ENCODE measurements at regions not wholly inside any gene's neighbourhood (a gene's known extent, or its start where the extent isn't known, plus 50 kb on each side); places are given as distances from the start of the nearest gene placed in this dataset.

DNA sequence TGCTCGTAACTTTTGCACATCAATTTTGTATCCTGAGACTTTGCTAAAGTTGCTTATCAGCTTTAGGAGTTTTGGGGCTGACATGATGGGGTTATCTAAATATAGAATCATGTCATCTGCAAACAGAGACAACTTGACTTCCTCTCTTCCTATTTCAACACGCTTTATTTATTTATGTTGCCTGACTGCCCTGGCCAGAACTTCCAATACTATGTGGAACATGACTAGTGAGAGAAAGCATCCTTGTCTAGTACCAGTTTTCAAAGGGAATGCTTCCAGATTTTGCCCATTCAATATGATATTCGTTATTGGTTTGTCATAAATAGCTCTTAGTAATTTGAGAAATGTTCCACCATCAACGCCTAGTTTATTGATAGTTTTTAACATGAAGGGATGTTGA lies 65.4 kb upstream of the CDH12 start:
- no peaks in the 10 kb centered on the region for H3K36me3 ChIP-seq (ENCODE audit: control insufficient read depth in 2 of 2, extremely low read depth in 1 of 2, insufficient read depth in 2 of 2, low read length in 2 of 2)
- no peak overlapping the region for H3K4me3 ChIP-seq (replicated peaks in 1 of 3; ENCODE audit: insufficient read depth in 1 of 3, low read depth in 1 of 3, low read length in 3 of 3)
- H3K9ac ChIP-seq (replicated peaks; ENCODE audit: extremely low read depth, insufficient read depth, low read length), result no peak overlapping the region
- ChIA-PET POLR2A (no interaction called here), CTCF (no interaction called here)
- intact Hi-C loops (cut with micrococcal nuclease), result no loop called here
- H3K27me3 ChIP-seq (ENCODE audit: control insufficient read depth in 2 of 2, insufficient read depth in 2 of 2, low read length in 2 of 2), result no peaks in the 10 kb centered on the region
- H3K9me3 ChIP-seq (replicated peaks; ENCODE audit: control insufficient read depth, insufficient read depth, low read length), result peaks cover 2% of the 10 kb centered on the region
- BruUV-seq (replicated peaks), result no TSS peak
- no peak overlapping the region for H3K27ac ChIP-seq (ENCODE audit: insufficient read depth, low read depth, low read length)
- FAIRE-seq (no peak), DNase-seq (ENCODE audit: low read depth, low spot score) (no peak)
- no peak overlapping the region for H2AFZ ChIP-seq (ENCODE audit: low read depth, low read length)
- H3K4me2 ChIP-seq (ENCODE audit: insufficient read depth, low read length), result no peak overlapping the region
- no peaks in the 10 kb centered on the region for H3K79me2 ChIP-seq (ENCODE audit: control insufficient read depth, insufficient read depth, low read length)
- H3K4me1 ChIP-seq (ENCODE audit: control insufficient read depth, extremely low read depth, insufficient read depth, low read length), result no peaks in the 10 kb centered on the region
- dilution Hi-C loops (cut with MboI; ENCODE audit: extremely low pct_ligation_motif_present, low sequenced_read_pairs), result no loop called here
- H3K9me1 ChIP-seq (replicated peaks; ENCODE audit: control insufficient read depth, extremely low read depth, insufficient read depth, low read length), result no peaks in the 10 kb centered on the region
- H4K20me1 ChIP-seq (replicated peaks; ENCODE audit: control insufficient read depth, extremely low read depth, insufficient read depth, low read length), result no peaks in the 10 kb centered on the region
- no peak for TF ChIP-seq POLR2A (IDR thresholded peaks at IDR 0.05; ENCODE audit: low read depth, low read length)
- no peak for TF ChIP-seq POLR2AphosphoS5 (IDR thresholded peaks at IDR 0.05; ENCODE audit: insufficient read depth, low read depth, low read length)
- TF ChIP-seq EZH2 (IDR thresholded peaks at IDR 0.05; ENCODE audit: borderline replicate concordance, low read depth, low read length, severe bottlenecking), result no peak
- no peak for TF ChIP-seq JUN (IDR thresholded peaks at IDR 0.05; ENCODE audit: borderline replicate concordance, insufficient read depth, insufficient read length, low read depth)
- no peak for TF ChIP-seq FOS (IDR thresholded peaks at IDR 0.05; ENCODE audit: borderline replicate concordance, insufficient read depth, low read length)
- TF ChIP-seq, protein P1, sequence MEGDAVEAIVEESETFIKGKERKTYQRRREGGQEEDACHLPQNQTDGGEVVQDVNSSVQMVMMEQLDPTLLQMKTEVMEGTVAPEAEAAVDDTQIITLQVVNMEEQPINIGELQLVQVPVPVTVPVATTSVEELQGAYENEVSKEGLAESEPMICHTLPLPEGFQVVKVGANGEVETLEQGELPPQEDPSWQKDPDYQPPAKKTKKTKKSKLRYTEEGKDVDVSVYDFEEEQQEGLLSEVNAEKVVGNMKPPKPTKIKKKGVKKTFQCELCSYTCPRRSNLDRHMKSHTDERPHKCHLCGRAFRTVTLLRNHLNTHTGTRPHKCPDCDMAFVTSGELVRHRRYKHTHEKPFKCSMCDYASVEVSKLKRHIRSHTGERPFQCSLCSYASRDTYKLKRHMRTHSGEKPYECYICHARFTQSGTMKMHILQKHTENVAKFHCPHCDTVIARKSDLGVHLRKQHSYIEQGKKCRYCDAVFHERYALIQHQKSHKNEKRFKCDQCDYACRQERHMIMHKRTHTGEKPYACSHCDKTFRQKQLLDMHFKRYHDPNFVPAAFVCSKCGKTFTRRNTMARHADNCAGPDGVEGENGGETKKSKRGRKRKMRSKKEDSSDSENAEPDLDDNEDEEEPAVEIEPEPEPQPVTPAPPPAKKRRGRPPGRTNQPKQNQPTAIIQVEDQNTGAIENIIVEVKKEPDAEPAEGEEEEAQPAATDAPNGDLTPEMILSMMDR (IDR thresholded peaks at IDR 0.05; ENCODE audit: extremely low read depth in 1 of 2, insufficient read depth in 1 of 2, low read depth in 1 of 2, low read length in 2 of 2), result no peak
- no peak for TF ChIP-seq MYC (IDR thresholded peaks at IDR 0.05; ENCODE audit: low read depth, low read length)
- no peak for TF ChIP-seq GATA2 (IDR thresholded peaks at IDR 0.05; ENCODE audit: insufficient read depth, insufficient read length, low read depth, low read length)
- TF ChIP-seq, protein P2, sequence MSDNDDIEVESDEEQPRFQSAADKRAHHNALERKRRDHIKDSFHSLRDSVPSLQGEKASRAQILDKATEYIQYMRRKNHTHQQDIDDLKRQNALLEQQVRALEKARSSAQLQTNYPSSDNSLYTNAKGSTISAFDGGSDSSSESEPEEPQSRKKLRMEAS (IDR thresholded peaks at IDR 0.05; ENCODE audit: insufficient read depth, insufficient read length), result no peak
